ENCODE measurements at regions not wholly inside any gene's neighbourhood (a gene's known extent, or its start where the extent isn't known, plus 50 kb on each side); places are given as distances from the start of the nearest gene placed in this dataset.

DNA sequence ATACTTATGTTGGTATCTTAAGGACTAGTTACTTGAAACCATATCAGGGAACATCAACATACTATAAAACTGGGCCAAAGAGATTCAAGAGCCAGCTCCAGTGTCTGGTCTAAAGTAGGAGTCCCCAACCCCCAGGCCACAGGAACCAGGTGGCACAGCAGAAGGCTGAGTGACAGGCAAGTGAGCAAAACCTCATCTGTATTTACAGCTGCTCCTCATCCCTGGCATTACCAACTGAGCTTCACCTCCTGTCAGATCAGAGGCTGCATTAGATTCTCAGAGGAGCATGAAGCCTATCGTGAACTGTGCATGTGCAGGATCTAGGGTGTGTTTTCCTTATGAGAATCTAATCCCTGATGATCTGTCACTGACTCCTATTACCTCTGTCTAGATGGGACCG is 581.6 kb upstream of the CDH9 start:
- DNase-seq, result peak; percentile 5

DNA sequence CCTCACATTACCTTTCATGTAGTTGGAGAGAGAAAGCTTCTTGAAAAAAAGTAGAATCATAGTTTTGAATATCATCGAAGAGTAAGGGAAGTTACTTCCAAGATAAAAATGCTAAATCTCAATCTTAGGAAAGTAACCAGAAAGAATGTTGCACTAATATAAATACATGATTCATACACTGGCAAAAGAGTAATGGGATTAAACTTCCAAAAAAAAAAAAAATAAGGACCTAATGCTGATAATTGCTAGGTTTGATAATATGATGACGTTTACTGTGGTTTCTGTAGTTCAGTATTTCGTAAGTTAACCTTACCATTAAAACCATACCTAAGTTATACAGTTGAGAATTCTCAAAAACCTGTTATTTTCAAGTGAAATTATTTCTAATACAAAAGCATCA is 573.8 kb upstream of the CDH9 start:
- DNase-seq, result no peak

- no peak for DNase-seq
Observed at GRCh38 chr5:27608992-27609391, 570.6 kb upstream of the CDH9 start.

DNA sequence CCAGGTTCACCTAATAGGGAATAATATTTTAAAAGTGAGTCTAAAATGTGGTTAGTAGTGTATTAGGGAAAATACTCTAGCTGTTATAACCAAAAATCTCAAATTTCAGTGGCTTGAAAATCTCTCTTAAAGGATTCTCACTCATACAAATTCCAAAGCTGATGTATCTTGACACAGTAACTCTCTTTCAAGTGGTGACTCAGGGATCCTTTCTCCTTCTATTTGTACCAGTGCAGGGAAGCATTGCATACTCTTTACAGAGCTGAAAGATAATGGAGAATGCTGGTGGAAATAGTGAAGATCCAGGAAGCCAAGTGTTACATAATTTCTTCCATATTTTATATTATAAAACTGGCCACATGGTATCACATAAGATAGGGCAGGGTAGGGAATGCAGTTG is 560.2 kb upstream of the CDH9 start:
- no peak for DNase-seq

- DNase-seq, result no peak
Observed at GRCh38 chr5:27594141-27594540, 555.8 kb upstream of the CDH9 start.

DNA sequence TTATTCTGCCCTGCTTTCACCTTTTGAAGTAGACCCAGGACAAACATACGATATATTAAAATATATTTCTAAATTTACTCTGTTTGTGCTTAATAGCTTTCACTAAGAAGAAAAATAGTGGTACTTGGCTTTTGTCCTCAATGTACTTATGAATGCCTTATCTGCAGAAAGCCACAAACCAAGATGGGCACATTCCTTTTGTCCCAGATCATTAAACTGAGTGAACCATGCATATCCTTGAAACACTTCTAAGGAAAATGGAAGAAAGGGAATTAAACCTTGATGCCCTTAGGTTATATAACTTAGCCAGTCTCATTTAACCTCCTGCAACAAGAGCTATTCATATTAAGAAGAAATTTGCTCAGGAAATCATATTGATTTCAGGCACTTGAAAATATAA is 553.8 kb upstream of the CDH9 start:
- DNase-seq, result no peak

GRCh38 chr5:27590503-27590902 is 552.1 kb upstream of the CDH9 start:
- no peak for DNase-seq

GRCh38 chr5:27578279-27578678 is 539.9 kb upstream of the CDH9 start:
- no peak for DNase-seq

- no peak for DNase-seq
Observed at GRCh38 chr5:27571681-27572080, 533.3 kb upstream of the CDH9 start.

GRCh38 chr5:27568811-27569210 is 530.4 kb upstream of the CDH9 start:
- no peak for DNase-seq

GRCh38 chr5:27561408-27561807 is 523.0 kb upstream of the CDH9 start:
- no peak for DNase-seq

- no peak for DNase-seq
Observed at GRCh38 chr5:27548484-27548883, 510.1 kb upstream of the CDH9 start.

DNA sequence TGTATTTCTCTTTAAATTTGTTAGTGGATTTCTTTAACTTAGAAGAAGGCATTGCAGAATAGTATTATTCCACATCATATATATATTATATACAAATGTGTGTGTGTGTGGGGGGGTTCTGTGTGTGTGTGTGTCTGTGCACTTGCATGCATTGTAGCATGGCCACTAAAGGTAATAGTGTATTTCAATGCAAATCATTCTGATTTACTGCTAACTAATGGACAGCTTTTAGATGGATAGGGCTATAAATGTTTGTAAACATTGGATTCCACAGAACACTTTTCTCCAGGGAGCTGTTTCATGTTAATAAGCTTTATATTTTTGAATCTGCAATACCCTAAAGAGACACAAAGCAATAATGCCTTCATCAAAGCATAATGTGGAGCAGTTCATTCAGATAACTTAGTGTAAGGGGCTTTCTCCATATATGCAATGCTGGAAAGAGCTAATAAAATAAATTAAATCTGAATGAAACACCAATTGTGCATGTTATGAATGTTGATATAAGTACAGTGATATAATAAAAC is 496.7 kb upstream of the CDH9 start:
- no peak for DNase-seq

GRCh38 chr5:27532305-27532704 is 493.9 kb upstream of the CDH9 start:
- DNase-seq, result no peak

DNA sequence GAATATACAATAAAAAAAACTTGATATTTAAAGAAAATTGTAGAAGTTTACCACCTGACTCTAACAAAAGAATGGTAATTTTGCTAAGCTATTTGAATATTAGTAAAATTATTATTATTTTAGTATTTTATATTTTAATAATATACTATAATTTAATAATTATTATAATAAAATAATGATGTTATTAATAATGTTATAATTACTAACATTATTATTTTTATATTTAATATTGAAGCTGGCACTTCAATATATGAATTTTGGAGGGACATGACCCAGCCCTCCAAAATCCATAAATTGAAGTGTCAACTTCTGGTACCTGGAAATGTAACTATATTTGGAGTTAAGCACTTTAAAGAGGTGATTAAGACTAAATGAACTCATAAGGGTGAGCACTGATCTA is 486.1 kb upstream of the CDH9 start:
- DNase-seq, result no peak

- DNase-seq, result no peak
Observed at GRCh38 chr5:27523629-27524028, 485.2 kb upstream of the CDH9 start.

GRCh38 chr5:27516437-27516836 is 478.1 kb upstream of the CDH9 start:
- DNase-seq, result no peak

DNA sequence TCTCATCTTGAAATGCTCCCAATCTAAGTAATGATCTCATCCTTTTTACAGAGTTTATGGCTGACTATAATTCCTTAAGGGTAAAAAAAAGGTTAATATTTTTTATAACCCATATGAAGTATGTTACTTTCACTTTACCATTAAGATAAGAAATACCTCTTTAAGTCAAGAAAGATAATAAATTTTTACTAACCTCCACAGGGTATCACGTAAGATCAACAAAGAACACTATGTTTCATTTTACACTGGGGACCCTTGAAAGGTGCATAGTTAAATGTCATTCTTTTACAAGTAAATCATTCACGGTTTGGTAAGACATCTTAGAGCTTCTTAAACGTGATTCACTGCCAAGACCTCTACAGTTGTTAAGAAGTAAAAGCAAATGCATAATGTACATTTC is 472.7 kb upstream of the CDH9 start:
- DNase-seq, result no peak

GRCh38 chr5:27503813-27504212 is 465.4 kb upstream of the CDH9 start:
- DNase-seq, result no peak

DNA sequence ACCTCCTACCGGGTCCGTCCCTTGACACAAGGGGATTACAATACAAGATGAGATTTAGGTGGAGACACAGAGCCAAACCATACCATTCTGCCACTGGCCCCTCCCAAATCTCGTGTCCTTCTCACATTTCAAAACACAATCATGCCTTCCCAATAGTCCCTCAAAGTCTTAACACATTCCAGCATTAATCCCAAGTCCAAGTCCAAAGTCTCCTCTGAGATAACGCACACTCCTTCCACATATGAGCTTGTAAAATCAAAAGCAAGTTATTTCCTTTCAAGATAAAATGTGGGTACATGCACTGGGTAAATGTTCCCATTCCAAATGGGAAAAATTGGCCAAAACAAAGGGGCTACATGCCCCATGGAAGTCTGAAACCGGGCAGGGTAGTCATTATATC is 463.9 kb upstream of the CDH9 start:
- no peak for DNase-seq

- no peak for DNase-seq
Observed at GRCh38 chr5:27497491-27497890, 459.1 kb upstream of the CDH9 start.

- no peak for DNase-seq
Observed at GRCh38 chr5:27494887-27495286, 456.5 kb upstream of the CDH9 start.

DNA sequence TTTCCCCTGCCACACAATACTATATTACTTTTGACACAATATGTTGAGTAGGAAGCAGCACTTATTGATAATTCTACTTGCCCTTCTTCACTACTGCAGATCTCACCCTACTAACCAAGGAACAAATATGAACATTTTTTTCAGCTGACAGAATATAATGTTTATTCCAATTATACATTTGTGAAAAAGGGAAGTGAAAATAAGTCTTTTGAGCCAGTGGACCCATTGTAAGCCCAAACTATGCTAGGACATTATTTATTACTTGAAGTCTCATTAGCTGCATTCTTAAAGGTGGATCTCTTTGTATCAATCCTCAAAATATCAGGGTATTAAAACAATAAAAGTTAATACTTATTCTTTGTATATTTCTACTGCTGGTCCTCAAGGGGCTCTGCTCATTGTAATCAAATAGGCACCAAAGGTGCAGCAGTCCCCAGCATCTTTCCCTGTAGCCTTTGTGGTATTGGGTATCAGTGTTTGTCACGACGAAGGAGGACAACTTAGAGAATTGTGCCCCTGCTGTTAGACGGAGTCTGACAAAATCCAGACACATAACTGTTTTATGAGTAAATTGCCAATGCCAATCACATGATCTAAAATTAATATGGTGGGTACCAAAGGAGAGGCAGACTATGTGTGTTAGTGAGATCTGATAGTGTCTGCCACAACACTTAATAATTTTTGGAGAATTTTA is 453.5 kb upstream of the CDH9 start:
- no peak for DNase-seq

DNA sequence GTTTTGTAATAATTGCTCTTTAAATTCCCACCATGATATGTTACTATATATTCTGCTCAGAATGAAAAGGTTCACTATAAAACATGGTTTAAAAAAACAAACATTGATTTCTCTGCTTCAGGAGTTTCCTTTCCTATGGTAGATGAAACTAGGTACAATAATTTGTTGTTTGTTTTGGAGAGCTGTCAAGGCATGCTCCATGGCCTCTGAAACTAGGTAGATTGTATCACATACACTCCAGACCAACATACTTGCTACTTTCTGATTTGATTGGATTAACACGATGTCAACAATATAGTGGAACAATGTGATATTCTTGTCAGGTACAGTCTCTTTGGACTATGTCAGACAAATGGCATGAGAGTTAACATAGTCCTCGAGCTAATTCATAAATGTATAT is 452.7 kb upstream of the CDH9 start:
- no peak for DNase-seq

- no peak for DNase-seq
Observed at GRCh38 chr5:27489701-27490100, 451.3 kb upstream of the CDH9 start.
